ENCODE measurements at regions not wholly inside any gene's neighbourhood (a gene's known extent, or its start where the extent isn't known, plus 50 kb on each side); places are given as distances from the start of the nearest gene placed in this dataset.
"Not testable (repeated sequence)": the region's sequence is repeated elsewhere in the genome, so short reads cannot be mapped to it uniquely, and the experiment has no call there.

GRCh38 chr11:86166287-86166686, 78.3 kb upstream of the EED start:
- DNase-seq = not testable (repeated sequence)

GRCh38 chr11:86164106-86164505, 80.4 kb upstream of the EED start:
- DNase-seq = no peak

DNA sequence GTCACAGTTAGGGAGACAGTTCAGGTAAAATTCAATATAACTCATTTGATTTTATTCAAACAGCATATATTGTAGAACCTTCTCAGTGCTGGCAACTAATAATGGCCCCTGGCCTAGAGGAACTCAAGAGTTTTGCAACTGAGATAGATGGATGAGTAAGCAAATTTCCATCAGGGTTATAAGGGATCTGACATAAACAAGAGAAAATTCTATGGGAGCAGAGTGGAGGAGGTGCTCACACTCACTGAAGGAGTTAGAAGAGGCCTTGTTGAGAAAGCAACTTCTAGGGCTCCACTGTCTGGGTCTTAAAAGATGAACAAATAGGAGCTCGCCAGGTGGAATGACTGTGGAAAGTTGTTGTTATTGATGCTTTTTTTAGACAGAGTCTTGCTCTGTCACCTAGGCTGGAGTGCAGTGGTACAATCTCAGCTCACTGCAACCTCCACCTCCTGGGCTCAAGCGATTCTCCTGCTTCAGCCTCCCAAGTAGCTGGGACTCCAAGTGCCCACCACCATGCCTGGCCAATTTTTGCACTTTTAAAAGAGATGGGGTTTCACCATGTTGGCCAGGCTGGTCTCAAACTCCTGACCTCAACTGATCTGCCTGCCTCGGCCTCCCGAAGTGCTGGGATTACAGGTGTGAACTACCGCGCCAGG, 81.2 kb upstream of the EED start:
- DNase-seq = not testable (repeated sequence)

DNA sequence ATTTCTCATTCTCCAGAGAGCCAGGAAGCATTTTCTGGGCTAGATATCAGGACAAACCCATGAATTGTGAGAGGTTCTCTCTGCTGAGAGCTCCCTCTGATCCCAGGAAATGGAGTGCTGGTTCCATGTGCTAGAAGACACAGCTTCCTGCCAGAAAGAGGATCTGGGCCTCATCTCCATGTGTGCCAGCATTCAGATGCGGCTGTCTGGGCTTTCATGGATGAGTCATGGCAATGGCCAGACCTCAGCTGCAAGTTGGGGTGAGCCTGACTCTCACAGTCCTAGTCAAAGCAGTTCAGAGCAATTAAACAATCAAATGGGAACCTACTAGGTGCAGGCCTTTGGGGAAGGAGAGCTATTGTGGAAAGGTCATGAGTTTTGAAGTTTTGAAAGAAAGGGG, 82.3 kb upstream of the EED start:
- no peak for DNase-seq

GRCh38 chr11:86161837-86162236, 82.7 kb upstream of the EED start:
- no peak for DNase-seq

GRCh38 chr11:86161336-86161735, 83.2 kb upstream of the EED start:
- no peak for DNase-seq

DNA sequence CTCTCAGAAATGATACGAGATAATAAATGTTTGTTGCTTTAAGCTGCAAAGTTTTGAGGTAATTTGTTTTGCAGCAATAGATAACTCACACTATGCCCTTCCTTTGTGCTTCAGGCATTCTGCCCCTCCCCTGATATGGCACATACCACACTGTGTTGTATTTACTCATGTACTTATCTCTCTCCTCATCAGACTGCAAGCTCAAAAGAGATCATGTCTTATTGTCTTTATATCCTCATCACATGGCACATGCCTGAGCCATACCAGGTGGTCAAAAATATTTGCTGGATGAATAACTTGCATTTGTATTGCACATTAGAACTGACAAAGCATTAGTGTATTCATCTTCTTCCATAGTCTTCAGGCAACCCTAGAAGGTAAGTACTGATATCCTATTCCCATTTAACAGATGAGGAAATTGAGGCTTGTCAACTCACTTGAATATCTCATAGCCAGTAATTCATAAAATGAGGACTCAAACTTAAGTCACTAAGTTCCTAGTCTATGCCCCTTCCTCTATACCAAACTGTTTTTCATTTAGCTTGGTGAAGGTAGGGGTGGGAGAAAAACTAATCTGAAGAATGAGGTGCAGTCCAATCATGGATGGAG, 83.9 kb upstream of the EED start:
- DNase-seq = no peak

DNA sequence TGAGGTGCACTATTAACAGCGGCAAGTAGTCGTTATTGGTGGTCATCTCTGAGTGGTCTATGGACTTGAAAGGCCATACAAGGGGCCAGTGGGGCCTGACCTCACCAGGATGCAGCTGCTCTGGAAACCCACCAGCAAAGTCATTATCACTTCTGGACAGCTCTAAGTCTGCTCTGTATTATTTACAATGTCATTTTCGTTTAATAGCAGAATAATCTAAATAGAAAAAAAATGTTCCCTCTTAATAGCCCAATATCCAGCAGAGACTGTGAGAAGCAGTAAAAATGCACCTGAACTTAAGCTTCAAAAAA, 85.0 kb upstream of the EED start:
- DNase-seq = no peak

DNA sequence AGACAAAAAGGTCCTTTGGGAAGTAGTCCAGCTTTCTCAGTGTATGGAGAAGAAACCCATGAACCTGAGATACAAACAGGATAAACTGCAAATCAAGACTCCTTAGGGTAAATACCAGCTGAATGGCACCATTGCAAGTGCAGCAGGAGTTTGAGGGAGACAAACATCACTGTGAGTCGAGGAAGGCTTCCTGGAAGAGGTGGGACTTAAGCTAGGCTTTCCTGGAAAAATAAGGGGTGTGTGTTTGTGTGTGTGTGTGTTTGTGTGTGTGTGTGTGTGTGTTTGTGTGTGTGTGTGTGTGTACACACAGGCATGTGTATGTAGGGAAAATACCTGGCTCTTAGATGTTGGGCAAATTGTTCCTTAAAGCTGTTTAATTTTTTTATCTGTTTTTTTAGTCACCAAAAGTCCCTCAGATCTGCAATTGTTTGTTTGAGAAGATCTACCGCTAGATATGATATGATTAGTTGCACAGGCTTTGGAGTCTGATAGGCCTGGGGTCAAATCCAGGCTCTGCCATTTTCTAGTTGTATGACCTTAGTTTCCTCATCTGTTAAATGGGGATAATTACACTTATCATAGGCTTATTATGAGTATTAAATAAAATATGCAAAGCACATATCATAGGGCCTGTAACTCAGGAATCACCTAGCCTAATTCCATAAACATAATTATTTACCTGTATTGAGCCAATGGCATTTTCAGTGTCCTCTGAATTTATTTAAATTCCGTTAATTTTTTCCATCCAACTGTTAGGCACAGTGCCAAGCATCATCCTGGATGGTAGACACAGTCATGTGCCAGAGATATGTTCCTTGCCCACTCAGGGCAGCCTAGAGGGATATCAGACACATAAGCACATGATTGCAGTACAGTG, 85.6 kb upstream of the EED start:
- DNase-seq = no peak

GRCh38 chr11:86157797-86158378, 86.7 kb upstream of the EED start:
- no peak for DNase-seq

- DNase-seq = no peak
Measured at GRCh38 chr11:86156397-86156955, 87.6 kb upstream of the PICALM start.

DNA sequence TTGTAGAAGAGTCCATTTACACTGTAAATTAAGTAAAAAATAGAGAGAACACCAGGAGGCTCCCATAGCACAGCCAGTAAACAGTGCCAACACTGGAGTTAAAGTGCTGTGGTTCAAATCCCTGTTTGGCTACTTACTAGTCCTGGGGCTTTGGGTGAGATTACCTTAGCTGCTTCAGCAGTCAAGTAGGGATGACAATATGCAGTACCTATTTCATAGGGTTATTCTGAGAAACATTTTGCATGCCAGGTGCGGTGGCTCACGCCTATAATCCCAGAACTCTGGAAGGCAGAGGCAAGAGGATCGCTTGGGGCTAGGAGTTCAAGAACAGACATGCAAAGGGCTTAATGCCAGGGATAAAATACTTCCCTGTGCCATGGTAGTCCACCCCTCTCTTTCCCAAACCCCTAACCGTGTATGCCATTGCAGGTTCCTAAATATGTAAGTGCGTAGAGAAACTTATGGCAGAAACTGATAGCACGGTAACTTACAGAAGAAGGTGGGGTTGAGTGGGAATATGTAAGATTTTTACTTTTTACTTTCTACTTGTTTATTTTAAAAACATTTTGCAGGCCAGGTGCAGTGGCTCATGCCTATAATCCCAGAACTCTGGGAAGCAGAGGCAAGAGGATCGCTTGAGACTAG, 86.4 kb upstream of the PICALM start:
- no peak for DNase-seq

GRCh38 chr11:86153439-86153838, 84.6 kb upstream of the PICALM start:
- DNase-seq = no peak

GRCh38 chr11:86152901-86153300, 84.0 kb upstream of the PICALM start:
- no peak for DNase-seq

- no peak for DNase-seq
Measured at GRCh38 chr11:86152006-86152862, 83.3 kb upstream of the PICALM start.

GRCh38 chr11:86151174-86152005, 82.5 kb upstream of the PICALM start:
- DNase-seq = no peak

DNA sequence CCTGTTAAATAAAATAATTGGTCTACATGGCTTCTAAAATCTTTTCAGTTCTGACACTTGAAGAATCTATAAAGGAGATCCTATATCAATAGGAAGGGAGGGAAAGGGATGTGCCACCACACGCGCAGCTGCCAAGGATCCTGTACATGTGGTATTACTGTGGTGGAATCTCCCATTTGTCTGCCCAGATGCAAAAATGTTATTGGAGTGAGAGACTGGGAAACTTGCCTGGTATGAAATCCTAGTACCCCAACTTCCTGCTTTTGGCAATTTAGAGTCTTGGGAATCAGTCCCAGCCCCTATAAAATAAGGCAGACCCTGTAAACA, 81.9 kb upstream of the PICALM start:
- DNase-seq = no peak

- DNase-seq = no peak
Measured at GRCh38 chr11:86149792-86150191, 80.9 kb upstream of the PICALM start.

DNA sequence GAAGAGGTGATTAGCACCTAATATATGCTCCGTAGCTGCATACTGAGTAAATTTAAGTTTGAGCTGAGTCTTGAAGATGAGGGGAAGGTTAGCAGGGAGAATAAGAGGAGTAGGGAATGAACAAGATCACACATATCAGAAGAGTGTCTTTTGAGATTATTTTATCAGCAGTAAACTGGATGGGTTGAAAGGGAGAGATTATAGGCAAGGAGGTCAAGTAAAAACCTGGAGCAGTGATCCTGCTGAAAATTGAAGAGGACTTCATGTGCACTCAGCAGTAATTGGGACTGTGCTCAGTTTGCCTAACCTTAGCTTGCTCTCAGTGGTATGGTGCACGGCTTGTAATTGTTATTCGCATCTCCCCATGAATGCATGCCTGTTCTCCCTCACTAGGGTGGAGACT, 79.5 kb upstream of the PICALM start:
- DNase-seq = no peak

GRCh38 chr11:86147004-86147403, 78.1 kb upstream of the PICALM start:
- no peak for DNase-seq

Measured in effector CD8-positive, alpha-beta T cell (primary cell).